GM12878 (cell line): ENCODE measurements at regions not wholly inside any gene's neighbourhood (a gene's known extent, or its start where the extent isn't known, plus 50 kb on each side); places are given as distances from the start of the nearest gene placed in this dataset.

Experiments
- ATAC-seq: fragments of 200-7000 bp; cut with Tn5 transposase; 3 replicates; pipeline ENCODE4 v1.9.1; 2020; ENCODE audit warnings: mild to moderate bottlenecking, moderate library complexity
- BruUV-seq: library from RNA; stranded (reverse); fragments of 400-500 nt; replicated peaks from 2 replicates; lab custom pipeline; 2021; lab: Mats Ljungman, UMichigan
- CTCF ChIA-PET: fragments of 300-600 bp; sonication (Branson Sonifier 250); formaldehyde crosslinking; extraction: SDS; loops from one replicate; lab custom pipeline; 2021; ENCODE audit warnings: inconsistent platforms; lab: Yijun Ruan, JAX
- POLR2A ChIA-PET: fragments of 350-600 bp; formaldehyde crosslinking; extraction: SDS; loops from one replicate; lab custom pipeline; 2021; ENCODE audit warnings: inconsistent platforms; lab: Charles Lee
- RAD21 ChIA-PET: fragments of 300-600 bp; sonication (Branson Sonifier 250); formaldehyde crosslinking; loops from one replicate; lab custom pipeline; 2023; ENCODE audit warnings: antibody characterized with exemption; ENCODE audit not compliant: unreplicated experiment; lab: Charles Lee
- SMC1A ChIA-PET: fragments of 300-600 bp; sonication (Branson Sonifier 250); formaldehyde crosslinking; loops from one replicate; lab custom pipeline; 2023; ENCODE audit not compliant: unreplicated experiment, uncharacterized antibody; lab: Charles Lee
- DNase-seq: peaks from one replicate; pipeline ENCODE4 v3.0.0-alpha.2; 2011; ENCODE audit warnings: low read depth, low spot score
- FAIRE-seq: peaks from 3 replicates; lab custom pipeline; 2011; peaks lifted over from hg19 to GRCh38; lab: Jason Lieb, UNC
- H2AFZ ChIP-seq: 2 replicates; pipeline ENCODE4 v1.6.0; 2011; ENCODE audit warnings: low read depth, low read length, control low read depth; ENCODE audit not compliant: control insufficient read depth
- H3K27ac ChIP-seq: 2 replicates; pipeline ENCODE4 v1.5.1; 2011; ENCODE audit warnings: control low read depth; ENCODE audit not compliant: control insufficient read depth, insufficient read depth
- H3K27me3 ChIP-seq, 2 experiments: replicated peaks in 1 of 2; 2 replicates each; pipeline versions ENCODE4 v1.6.0 to v1.6.1; 2011; ENCODE audit warnings: low read length in 1 of 2; ENCODE audit not compliant: control insufficient read depth in 2 of 2, insufficient read depth in 2 of 2
- H3K36me3 ChIP-seq, 2 experiments: 2 replicates each; pipeline ENCODE4 v1.5.1; 2011; ENCODE audit warnings: low read length in 1 of 2; ENCODE audit not compliant: control insufficient read depth in 2 of 2, insufficient read depth in 2 of 2
- H3K4me1 ChIP-seq: 2 replicates; pipeline ENCODE4 v1.6.1; 2011; ENCODE audit warnings: mild to moderate bottlenecking, low read length, moderate library complexity, mixed read lengths; ENCODE audit not compliant: control insufficient read depth, insufficient read depth
- H3K4me2 ChIP-seq: 2 replicates; pipeline ENCODE4 v1.6.0; 2011; ENCODE audit warnings: control low read depth; ENCODE audit not compliant: control insufficient read depth, insufficient read depth
- H3K4me3 ChIP-seq: fragments of 200-600 bp; sonication (generic); 2 replicates; pipeline ENCODE4 v1.5.1; 2016
- H3K79me2 ChIP-seq: 2 replicates; pipeline ENCODE4 v1.6.0; 2011; ENCODE audit warnings: low read length; ENCODE audit not compliant: control insufficient read depth, insufficient read depth
- H3K9ac ChIP-seq: 2 replicates; pipeline ENCODE4 v1.8.0; 2011; ENCODE audit warnings: low read length, control low read depth, mixed read lengths; ENCODE audit not compliant: control insufficient read depth, insufficient read depth
- H3K9me3 ChIP-seq: replicated peaks from 3 replicates; pipeline ENCODE4 v1.5.1; 2011; ENCODE audit warnings: mild to moderate bottlenecking, low read length; ENCODE audit not compliant: control insufficient read depth, insufficient read depth
- H4K20me1 ChIP-seq: 2 replicates; pipeline ENCODE4 v1.6.0; 2011; ENCODE audit not compliant: control insufficient read depth, insufficient read depth
- BRCA1 ChIP-seq: IDR thresholded peaks from 2 replicates; pipeline ENCODE4 v1.6.1; 2011; ENCODE audit warnings: low read depth, low read length, improper control_type of control experiment
- NFIC ChIP-seq: IDR thresholded peaks from 2 replicates; pipeline ENCODE4 v1.6.1; 2012; ENCODE audit warnings: low read depth, mild to moderate bottlenecking, inconsistent platforms, low read length, moderate library complexity
- NR2C1 ChIP-seq: fragments of 450-650 bp; IDR thresholded peaks from 2 replicates; pipeline ENCODE4 v1.6.1; 2017; ENCODE audit warnings: antibody characterized with exemption, mild to moderate bottlenecking, moderate library complexity
- RCOR1 ChIP-seq: conservative IDR thresholded peaks from 2 replicates; pipeline ENCODE4 v1.6.1; 2012; ENCODE audit warnings: low read depth, low read length, improper control_type of control experiment
- RELA ChIP-seq: fragments of 450-650 bp; IDR thresholded peaks from 2 replicates; pipeline ENCODE4 v1.8.0; 2014; ENCODE audit warnings: borderline replicate concordance; ENCODE audit not compliant: partially characterized antibody
- ZNF622 ChIP-seq: fragments of 450-650 bp; IDR thresholded peaks from 2 replicates; pipeline ENCODE4 v1.6.1; 2017; ENCODE audit warnings: mild to moderate bottlenecking, inconsistent platforms
- WGBS: methylation state at CpG from one replicate; pipeline ENCODE4 v1.1.6; 2016; ENCODE audit warnings: low lambda C conversion rate; ENCODE audit not compliant: insufficient replicate concordance, insufficient coverage; ENCODE audit errors: missing lambda C conversion rate; 5-methylcytosine and 5-hydroxymethylcytosine counted together
- in situ Hi-C: fragments of 300-500 bp; cut with MboI; formaldehyde crosslinking; loops from 9 replicates; pipeline ENCODE4 v1.14.3; 2018; ENCODE audit warnings: mixed read lengths
- intact Hi-C: fragments of 100-400 bp; cut with micrococcal nuclease; formaldehyde crosslinking; loops from one replicate; pipeline ENCODE4 v1.14.2; 2022; ENCODE audit not compliant: unreplicated experiment
- TF ChIP-seq, protein P1 (sequence below): IDR thresholded peaks from 2 replicates; pipeline ENCODE4 v1.6.1; 2012; ENCODE audit warnings: low read depth, low read length, improper control_type of control experiment

DNA sequence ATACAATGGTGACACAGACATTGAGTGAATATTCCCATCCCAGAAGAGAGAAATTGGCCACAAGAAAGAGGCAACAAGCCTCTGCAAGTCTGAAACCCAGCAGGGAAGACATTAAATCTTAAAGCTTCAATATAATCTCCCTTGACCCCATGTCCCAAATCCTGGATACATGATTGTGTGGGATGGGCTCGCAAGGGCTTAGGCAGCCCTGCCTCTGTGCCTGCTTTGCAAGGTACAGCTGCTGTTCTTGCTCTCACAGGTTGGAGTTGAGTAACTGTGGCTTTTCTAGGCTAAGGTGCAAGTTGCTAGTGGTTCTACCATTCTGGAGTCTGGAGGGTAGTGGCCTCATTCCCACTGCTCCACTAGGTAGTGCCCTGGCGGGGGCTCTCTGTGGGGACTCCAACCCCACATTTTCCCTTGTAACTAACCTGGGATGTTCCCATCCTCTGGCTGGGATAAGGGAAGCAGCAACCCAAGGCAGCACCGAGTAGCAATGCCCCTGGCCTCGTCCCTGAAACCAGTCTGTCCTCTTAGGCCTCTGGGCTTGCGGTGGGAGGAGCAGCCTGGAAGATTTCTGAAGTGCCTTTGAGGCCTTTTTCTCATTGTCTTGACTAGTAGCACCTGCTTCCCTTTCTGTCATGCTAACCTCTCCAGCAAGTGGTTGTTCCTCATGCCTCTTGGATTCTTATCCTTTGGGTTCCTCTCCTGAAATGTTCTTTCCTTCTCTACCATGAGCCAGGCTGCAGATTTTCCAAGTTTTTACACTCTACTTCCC lies 90.0 kb downstream of the FAM174B start:
- ChIA-PET POLR2A (no interaction called here), CTCF (no interaction called here), SMC1A (no interaction called here), RAD21 (no interaction called here)
- no peak for TF ChIP-seq ZNF622
- TF ChIP-seq NFIC, result no peak
- TF ChIP-seq RELA, result no peak
- no peak for TF ChIP-seq NR2C1
- TF ChIP-seq, protein P1, sequence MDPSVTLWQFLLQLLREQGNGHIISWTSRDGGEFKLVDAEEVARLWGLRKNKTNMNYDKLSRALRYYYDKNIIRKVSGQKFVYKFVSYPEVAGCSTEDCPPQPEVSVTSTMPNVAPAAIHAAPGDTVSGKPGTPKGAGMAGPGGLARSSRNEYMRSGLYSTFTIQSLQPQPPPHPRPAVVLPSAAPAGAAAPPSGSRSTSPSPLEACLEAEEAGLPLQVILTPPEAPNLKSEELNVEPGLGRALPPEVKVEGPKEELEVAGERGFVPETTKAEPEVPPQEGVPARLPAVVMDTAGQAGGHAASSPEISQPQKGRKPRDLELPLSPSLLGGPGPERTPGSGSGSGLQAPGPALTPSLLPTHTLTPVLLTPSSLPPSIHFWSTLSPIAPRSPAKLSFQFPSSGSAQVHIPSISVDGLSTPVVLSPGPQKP, result no peak
- TF ChIP-seq BRCA1, result no peak
- TF ChIP-seq RCOR1, result no peak
- no peak for ATAC-seq
- H3K9ac ChIP-seq, result no peak overlapping the region
- no peak overlapping the region for H3K4me3 ChIP-seq
- WGBS, result 0% methylated on average over 5 of the region's 5 CpGs
- H3K27me3 ChIP-seq, result no peaks in the 10 kb centered on the region; a peak in 1 of 4 replicates
- H3K9me3 ChIP-seq, result no peaks in the 10 kb centered on the region; the same call in 2 of the 3 replicates
- no peak overlapping the region for H2AFZ ChIP-seq
- intact Hi-C loops (no loop called here), in situ Hi-C loops (no loop called here)
- no TSS peak for BruUV-seq
- no peak overlapping the region for H3K27ac ChIP-seq
- H3K36me3 ChIP-seq, result no peaks in the 10 kb centered on the region
- no peaks in the 10 kb centered on the region for H3K4me1 ChIP-seq
- no peaks in the 10 kb centered on the region for H4K20me1 ChIP-seq
- no peak for FAIRE-seq
- DNase-seq, result no peak
- no peak overlapping the region for H3K4me2 ChIP-seq
- no peaks in the 10 kb centered on the region for H3K79me2 ChIP-seq
